Esophagus muscularis mucosa (tissue), 3 donors: ENCODE measurements at regions not wholly inside any gene's neighbourhood (a gene's known extent, or its start where the extent isn't known, plus 50 kb on each side); places are given as distances from the start of the nearest gene placed in this dataset.

Experiments
- POLR2A ChIP-seq: fragments of 450-650 bp; IDR thresholded peaks from one replicate; pipeline ENCODE4 v1.6.1; 2017; ENCODE audit warnings: antibody characterized with exemption, moderate library complexity, mild to moderate bottlenecking, low read depth
- POLR2AphosphoS5 ChIP-seq, 2 donors: sonication (generic); formaldehyde crosslinking; IDR thresholded peaks; one replicate each; pipeline ENCODE4 v1.6.1; 2017; ENCODE audit warnings: antibody characterized with exemption in 2 of 2
- TF ChIP-seq, protein P1 (sequence below), 3 experiments: fragments of 200-600 bp in 2 of 3; fragments of 450-650 bp in 1 of 3; sonication (generic) in 2 of 3; IDR thresholded peaks; one replicate each; pipeline ENCODE4 v1.5.1; 2017 to 2019; ENCODE audit warnings: antibody characterized with exemption in 3 of 3, mild to moderate bottlenecking in 2 of 3, moderate library complexity in 1 of 3

GRCh38 chr9:25584611-25585010, 93.6 kb downstream of the TUSC1 start:
- TF ChIP-seq POLR2AphosphoS5 (IDR thresholded peaks at IDR 0.05) (no peak), POLR2A (no peak)
- TF ChIP-seq, protein P1, sequence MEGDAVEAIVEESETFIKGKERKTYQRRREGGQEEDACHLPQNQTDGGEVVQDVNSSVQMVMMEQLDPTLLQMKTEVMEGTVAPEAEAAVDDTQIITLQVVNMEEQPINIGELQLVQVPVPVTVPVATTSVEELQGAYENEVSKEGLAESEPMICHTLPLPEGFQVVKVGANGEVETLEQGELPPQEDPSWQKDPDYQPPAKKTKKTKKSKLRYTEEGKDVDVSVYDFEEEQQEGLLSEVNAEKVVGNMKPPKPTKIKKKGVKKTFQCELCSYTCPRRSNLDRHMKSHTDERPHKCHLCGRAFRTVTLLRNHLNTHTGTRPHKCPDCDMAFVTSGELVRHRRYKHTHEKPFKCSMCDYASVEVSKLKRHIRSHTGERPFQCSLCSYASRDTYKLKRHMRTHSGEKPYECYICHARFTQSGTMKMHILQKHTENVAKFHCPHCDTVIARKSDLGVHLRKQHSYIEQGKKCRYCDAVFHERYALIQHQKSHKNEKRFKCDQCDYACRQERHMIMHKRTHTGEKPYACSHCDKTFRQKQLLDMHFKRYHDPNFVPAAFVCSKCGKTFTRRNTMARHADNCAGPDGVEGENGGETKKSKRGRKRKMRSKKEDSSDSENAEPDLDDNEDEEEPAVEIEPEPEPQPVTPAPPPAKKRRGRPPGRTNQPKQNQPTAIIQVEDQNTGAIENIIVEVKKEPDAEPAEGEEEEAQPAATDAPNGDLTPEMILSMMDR (IDR thresholded peaks at IDR 0.05), result no peak
